Astrocyte (in vitro differentiated cells and primary cell): ENCODE measurements at regions not wholly inside any gene's neighbourhood (a gene's known extent, or its start where the extent isn't known, plus 50 kb on each side); places are given as distances from the start of the nearest gene placed in this dataset.
"Not testable (repeated sequence)": the region's sequence is repeated elsewhere in the genome, so short reads cannot be mapped to it uniquely, and the experiment has no call there.

Experiments
- DNase-seq: peaks from one replicate; pipeline ENCODE4 v3.0.0-alpha.2; 2010; ENCODE audit warnings: low read depth
- FAIRE-seq: peaks from 2 replicates; lab custom pipeline; 2011; peaks lifted over from hg19 to GRCh38; lab: Jason Lieb, UNC
- H2AFZ ChIP-seq: 2 replicates; pipeline ENCODE4 v1.6.0; 2012; ENCODE audit warnings: low read depth, low read length, inconsistent platforms
- H3K27ac ChIP-seq: 2 replicates; pipeline ENCODE4 v1.5.1; 2011; ENCODE audit warnings: low read depth, low read length, inconsistent platforms
- H3K27me3 ChIP-seq: 2 replicates; pipeline ENCODE4 v1.6.0; 2011; ENCODE audit warnings: low read length, inconsistent platforms; ENCODE audit not compliant: insufficient read depth
- H3K36me3 ChIP-seq: 2 replicates; pipeline ENCODE4 v1.5.1; 2011; ENCODE audit warnings: low read length, inconsistent platforms; ENCODE audit not compliant: insufficient read depth
- H3K4me1 ChIP-seq: 2 replicates; pipeline ENCODE4 v1.5.1; 2011; ENCODE audit warnings: low read length, inconsistent platforms; ENCODE audit not compliant: insufficient read depth
- H3K4me2 ChIP-seq: 2 replicates; pipeline ENCODE4 v1.6.0; 2012; ENCODE audit warnings: low read length, inconsistent platforms
- H3K4me3 ChIP-seq: 2 replicates; pipeline ENCODE4 v1.5.1; 2011; ENCODE audit warnings: low read depth, mild to moderate bottlenecking, low read length, inconsistent platforms; ENCODE audit not compliant: insufficient read depth
- H3K79me2 ChIP-seq: 2 replicates; pipeline ENCODE4 v1.6.0; 2012; ENCODE audit warnings: mild to moderate bottlenecking, low read length, inconsistent platforms; ENCODE audit not compliant: insufficient read depth
- H3K9ac ChIP-seq: 2 replicates; pipeline ENCODE4 v1.6.0; 2012; ENCODE audit warnings: mild to moderate bottlenecking, low read length, inconsistent platforms
- H3K9me3 ChIP-seq: 2 replicates; pipeline ENCODE4 v1.5.1; 2012; ENCODE audit warnings: low read depth, mild to moderate bottlenecking, low read length, inconsistent platforms; ENCODE audit not compliant: insufficient read depth
- H4K20me1 ChIP-seq: 2 replicates; pipeline ENCODE4 v1.6.0; 2012; ENCODE audit warnings: low read length, inconsistent platforms; ENCODE audit not compliant: insufficient read depth
- H3K27ac Mint-ChIP-seq: one replicate; pipeline ENCODE4 v1.8.0; 2021; ENCODE audit warnings: mild to moderate bottlenecking, mixed read lengths; ENCODE audit not compliant: unreplicated experiment
- H3K27me3 Mint-ChIP-seq: one replicate; pipeline ENCODE4 v1.8.0; 2021; ENCODE audit warnings: low read depth, mixed read lengths; ENCODE audit not compliant: unreplicated experiment
- H3K36me3 Mint-ChIP-seq: one replicate; pipeline ENCODE4 v1.8.0; 2021; ENCODE audit warnings: low read depth, mixed read lengths; ENCODE audit not compliant: unreplicated experiment
- H3K4me1 Mint-ChIP-seq: one replicate; pipeline ENCODE4 v1.8.0; 2021; ENCODE audit warnings: low read depth, mixed read lengths; ENCODE audit not compliant: unreplicated experiment
- H3K4me3 Mint-ChIP-seq: one replicate; pipeline ENCODE4 v1.8.0; 2021; ENCODE audit warnings: mild to moderate bottlenecking, moderate library complexity, mixed read lengths; ENCODE audit not compliant: unreplicated experiment
- H3K9me3 Mint-ChIP-seq: one replicate; pipeline ENCODE4 v1.8.0; 2021; ENCODE audit warnings: mild to moderate bottlenecking, mixed read lengths; ENCODE audit not compliant: unreplicated experiment
- CTCF ChIP-seq: IDR thresholded peaks from 2 replicates; pipeline ENCODE4 v1.5.1; 2011; ENCODE audit warnings: low read depth, mild to moderate bottlenecking, inconsistent platforms, low read length, moderate library complexity; ENCODE audit not compliant: insufficient read depth
- EZH2 ChIP-seq: IDR thresholded peaks from 2 replicates; pipeline ENCODE4 v1.6.1; 2012; ENCODE audit warnings: mild to moderate bottlenecking, low read length, inconsistent platforms; ENCODE audit not compliant: insufficient read depth

GRCh38 chr2:16182841-16183240 lies 242.5 kb downstream of the MYCN start:
- TF ChIP-seq CTCF (no peak), EZH2 (no peak)
- Mint-ChIP-seq H3K9me3 (no peaks in the 10 kb centered on the region), H3K4me3 (no peak overlapping the region), H3K27me3 (peaks cover 12% of the 10 kb centered on the region), H3K36me3 (no peaks in the 10 kb centered on the region), H3K27ac (no peak overlapping the region), H3K4me1 (peaks cover 6% of the 10 kb centered on the region)
- Histone ChIP-seq H3K79me2 (no peaks in the 10 kb centered on the region), H3K4me1 (no peaks in the 10 kb centered on the region), H3K27ac (no peak overlapping the region), H2AFZ (no peak overlapping the region), H3K4me2 (no peak overlapping the region), H3K27me3 (no peaks in the 10 kb centered on the region), H3K9me3 (no peaks in the 10 kb centered on the region), H3K9ac (no peak overlapping the region), H4K20me1 (no peaks in the 10 kb centered on the region), H3K36me3 (no peaks in the 10 kb centered on the region), H3K4me3 (no peak overlapping the region)
- DNase-seq (no peak), FAIRE-seq (no peak)

GRCh38 chr2:16182311-16182815 lies 242.0 kb downstream of the MYCN start:
- H3K9me3 Mint-ChIP-seq, H3K9me3 ChIP-seq, H3K9ac ChIP-seq, H4K20me1 ChIP-seq, H3K27me3 Mint-ChIP-seq, H3K36me3 ChIP-seq, FAIRE-seq, H2AFZ ChIP-seq, DNase-seq, H3K4me2 ChIP-seq, H3K4me3 ChIP-seq, H3K79me2 ChIP-seq, H3K27ac Mint-ChIP-seq, H3K4me1 ChIP-seq, H3K27ac ChIP-seq, H3K4me3 Mint-ChIP-seq, H3K27me3 ChIP-seq, H3K36me3 Mint-ChIP-seq, H3K4me1 Mint-ChIP-seq: not testable (repeated sequence)

- H3K27me3 Mint-ChIP-seq = peaks cover 8% of the 10 kb centered on the region
- Histone ChIP-seq H3K9ac (no peak overlapping the region), H3K4me1 (no peaks in the 10 kb centered on the region), H3K27me3 (no peaks in the 10 kb centered on the region), H3K36me3 (no peaks in the 10 kb centered on the region), H3K4me2 (no peak overlapping the region), H3K79me2 (no peaks in the 10 kb centered on the region), H3K27ac (no peak overlapping the region), H4K20me1 (no peaks in the 10 kb centered on the region), H2AFZ (no peak overlapping the region), H3K4me3 (no peak overlapping the region), H3K9me3 (no peaks in the 10 kb centered on the region)
- H3K9me3 Mint-ChIP-seq = no peaks in the 10 kb centered on the region
- no peak overlapping the region for H3K4me3 Mint-ChIP-seq
- H3K36me3 Mint-ChIP-seq = no peaks in the 10 kb centered on the region
- FAIRE-seq (no peak), DNase-seq (no peak)
- TF ChIP-seq CTCF (no peak), EZH2 (no peak)
- H3K27ac Mint-ChIP-seq = no peak overlapping the region
- peaks cover 6% of the 10 kb centered on the region for H3K4me1 Mint-ChIP-seq
Measured at GRCh38 chr2:16181741-16182090, 241.4 kb downstream of the MYCN start.
